H54 (cell line): ENCODE measurements at regions not wholly inside any gene's neighbourhood (a gene's known extent, or its start where the extent isn't known, plus 50 kb on each side); places are given as distances from the start of the nearest gene placed in this dataset.
"Not testable (repeated sequence)": the region's sequence is repeated elsewhere in the genome, so short reads cannot be mapped to it uniquely, and the experiment has no call there.

Experiments
- DNase-seq: peaks from one replicate; pipeline ENCODE4 v3.0.0; 2011; ENCODE audit warnings: low spot score, mixed read lengths; ENCODE audit not compliant: insufficient read length
- FAIRE-seq: peaks from 3 replicates; lab custom pipeline; 2011; peaks lifted over from hg19 to GRCh38; lab: Jason Lieb, UNC
- POLR2A ChIP-seq: IDR thresholded peaks from 2 replicates; pipeline ENCODE4 v1.6.1; 2011; ENCODE audit warnings: low read depth, mild to moderate bottlenecking, low read length

DNA sequence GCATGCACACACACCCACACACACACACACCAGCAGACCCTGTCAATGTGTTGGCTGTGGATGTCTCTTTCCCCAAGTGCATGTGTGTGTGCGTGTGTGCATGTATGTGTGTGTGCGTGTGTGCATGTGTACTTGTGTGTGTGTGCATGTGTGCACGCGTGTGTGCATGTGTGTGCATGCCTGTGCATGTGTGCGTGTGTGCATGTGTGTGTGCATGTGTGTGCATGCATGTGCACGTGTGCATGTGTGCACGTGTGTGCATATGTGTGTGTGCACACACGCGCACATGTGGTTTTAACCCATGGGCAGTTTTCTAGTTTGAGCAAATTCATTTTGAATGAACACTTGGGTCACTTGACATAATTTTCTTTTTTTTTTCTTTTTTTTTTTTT lies 268.8 kb upstream of the IRX1 start:
- no peak for TF ChIP-seq POLR2A
- DNase-seq (no peak), FAIRE-seq (no peak)

GRCh38 chr5:3325972-3326840 lies 269.4 kb upstream of the IRX1 start:
- FAIRE-seq (no peak), DNase-seq (no peak)
- TF ChIP-seq POLR2A, result no peak

DNA sequence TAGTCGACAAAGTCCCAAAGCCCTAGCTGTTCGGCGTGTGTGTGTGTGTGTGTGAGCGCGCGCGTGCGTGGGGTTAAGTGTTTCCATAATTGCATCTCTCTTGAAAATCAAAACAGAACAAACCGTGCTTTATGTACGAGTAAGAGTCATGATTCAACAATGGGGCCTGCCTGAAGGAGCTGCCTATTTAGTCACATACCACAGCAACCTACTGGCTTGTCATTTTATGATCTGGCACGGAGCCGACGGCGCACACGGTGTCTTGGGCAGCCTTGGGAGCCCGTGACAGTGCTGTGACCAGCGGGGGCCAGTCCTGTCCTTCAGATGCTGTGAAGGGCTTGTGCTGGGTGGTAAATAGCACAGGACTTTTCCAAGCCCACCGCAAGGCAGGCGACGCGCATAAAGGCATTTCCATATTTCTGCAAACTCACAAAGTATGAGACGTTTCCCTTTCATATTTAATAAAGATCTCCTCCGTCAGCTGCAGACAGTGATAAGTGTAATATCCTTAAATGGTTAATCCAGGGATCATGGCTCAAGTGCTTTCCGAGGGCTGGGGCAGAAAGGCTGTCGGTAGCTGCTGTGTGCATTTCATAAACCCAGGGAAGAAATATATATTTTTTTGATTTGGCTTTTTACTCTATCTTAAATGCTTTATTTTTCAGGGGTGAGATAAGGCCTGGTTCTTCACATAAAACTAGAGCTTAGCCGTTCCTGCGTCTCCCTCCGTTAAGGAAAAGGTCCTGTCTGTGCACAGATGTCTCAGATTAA lies 270.2 kb upstream of the IRX1 start:
- no peak for TF ChIP-seq POLR2A
- no peak for DNase-seq
- FAIRE-seq, result no peak

DNA sequence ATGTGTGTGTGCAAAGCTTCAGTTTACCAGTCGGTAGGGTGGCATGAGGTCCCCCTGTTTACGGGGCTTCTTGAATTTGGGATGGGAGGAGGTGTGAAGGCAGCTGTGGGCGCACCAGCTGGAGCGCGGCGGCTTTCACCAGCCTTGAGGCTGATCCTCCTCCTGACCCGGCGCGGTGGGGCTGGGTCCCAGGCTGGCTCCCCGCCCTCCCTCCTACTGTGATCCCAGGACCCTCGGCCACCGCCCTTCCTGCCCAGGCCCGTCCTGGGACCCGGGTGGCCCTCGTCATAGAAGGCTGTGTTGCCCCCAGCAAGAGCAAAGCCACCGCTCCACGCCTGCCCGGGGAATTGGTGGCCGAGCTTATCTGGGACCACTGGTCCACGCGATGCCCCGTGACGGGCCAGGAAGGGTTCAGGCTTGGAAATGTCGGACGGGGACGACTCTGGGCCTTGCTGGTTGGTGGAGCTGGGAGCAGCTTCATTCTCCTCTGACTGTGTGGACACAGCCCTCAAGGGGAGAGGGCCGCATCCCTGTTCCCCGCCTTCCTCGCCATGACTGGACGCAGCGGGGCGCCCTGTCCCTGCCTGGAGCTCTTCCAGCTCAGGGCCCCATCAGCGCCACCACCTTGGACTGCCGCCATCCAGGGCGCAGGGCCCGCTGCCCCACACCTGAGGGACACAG lies 271.1 kb upstream of the IRX1 start:
- FAIRE-seq (no peak), DNase-seq (no peak)
- TF ChIP-seq POLR2A, result no peak

DNA sequence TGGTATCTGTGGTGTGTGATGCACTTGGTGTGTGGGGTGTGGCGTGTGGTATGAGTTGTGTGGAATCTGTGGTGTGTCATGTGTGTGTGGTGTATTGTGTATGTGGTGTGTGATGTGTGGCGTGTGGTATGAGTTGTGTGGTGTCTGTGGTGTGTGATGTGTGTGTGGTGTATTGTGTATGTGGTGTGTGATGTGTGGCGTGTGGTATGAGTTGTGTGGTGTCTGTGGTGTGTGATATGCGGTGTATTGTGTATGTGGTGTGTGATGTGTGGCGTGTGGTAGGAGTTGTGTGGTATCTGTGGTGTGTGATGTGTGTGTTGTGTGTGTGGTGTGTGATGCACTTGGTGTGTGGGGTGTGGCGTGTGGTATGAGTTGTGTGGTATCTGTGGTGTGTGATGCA lies 271.7 kb upstream of the IRX1 start:
- not testable (repeated sequence) for DNase-seq, FAIRE-seq

GRCh38 chr5:3323144-3323543 lies 272.5 kb upstream of the IRX1 start:
- no peak for TF ChIP-seq POLR2A
- FAIRE-seq, result no peak
- no peak for DNase-seq

- FAIRE-seq (no peak), DNase-seq (no peak)
- TF ChIP-seq POLR2A, result no peak
Observed at GRCh38 chr5:3322642-3323041, 273.0 kb upstream of the IRX1 start.

- TF ChIP-seq POLR2A, result no peak
- DNase-seq (no peak), FAIRE-seq (no peak)
Observed at GRCh38 chr5:3321923-3322322, 273.7 kb upstream of the IRX1 start.

DNA sequence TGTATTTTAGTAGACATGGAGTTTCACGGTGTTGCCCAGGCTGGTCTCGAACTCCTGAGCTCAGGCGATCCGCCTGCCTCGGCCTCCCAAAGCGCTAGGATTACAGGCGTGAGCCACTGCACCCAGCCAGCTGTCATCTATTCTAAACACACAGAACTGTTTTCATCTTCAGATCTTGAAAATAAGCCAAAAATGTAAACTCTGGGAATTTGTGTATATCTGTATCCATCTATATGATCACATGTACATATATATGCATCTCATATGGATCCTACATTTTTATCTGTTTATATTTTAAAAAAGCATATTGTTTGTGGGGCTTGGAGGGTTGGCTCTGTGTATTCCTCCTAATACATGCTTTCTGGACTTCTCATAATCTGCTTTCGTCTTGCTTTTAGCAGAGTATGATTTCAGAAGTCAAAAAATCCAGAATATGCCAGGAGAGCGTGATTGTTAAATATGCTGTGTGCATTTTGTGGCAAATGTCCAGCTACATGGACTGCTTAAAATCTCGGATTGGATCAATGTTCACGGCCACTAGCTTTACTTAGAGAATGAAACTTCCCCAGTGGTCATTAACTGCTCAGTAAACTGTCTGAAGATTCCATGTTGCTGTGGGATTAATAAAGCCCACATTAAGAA lies 274.4 kb upstream of the IRX1 start:
- DNase-seq (no peak), FAIRE-seq (no peak)
- no peak for TF ChIP-seq POLR2A

- TF ChIP-seq POLR2A, result no peak
- FAIRE-seq (no peak), DNase-seq (no peak)
Observed at GRCh38 chr5:3320317-3320875, 275.2 kb upstream of the IRX1 start.

GRCh38 chr5:3317051-3317795 lies 278.4 kb upstream of the IRX1 start:
- FAIRE-seq (no peak), DNase-seq (no peak)
- TF ChIP-seq POLR2A, result no peak

DNA sequence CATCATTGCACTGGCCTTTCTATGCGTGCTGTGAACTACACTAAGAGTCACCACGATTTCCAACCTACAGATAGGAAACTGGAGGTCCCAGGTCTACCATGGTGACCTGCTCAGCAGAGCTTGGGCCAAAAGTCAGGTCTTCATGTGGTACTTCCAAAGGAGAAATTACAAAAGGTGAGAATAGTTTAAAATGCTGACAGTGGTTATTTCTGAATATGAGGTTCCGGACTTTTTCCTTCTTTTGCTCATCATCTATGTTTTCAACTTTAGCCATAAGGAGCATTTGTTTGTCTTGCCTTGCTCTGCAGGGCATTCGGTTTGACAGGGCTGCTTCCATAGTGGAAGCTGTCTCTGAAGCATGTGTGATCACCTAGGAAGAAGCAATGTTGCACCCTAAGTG lies 282.1 kb upstream of the IRX1 start:
- no peak for TF ChIP-seq POLR2A
- DNase-seq (no peak), FAIRE-seq (no peak)

GRCh38 chr5:3312299-3312698 lies 283.3 kb upstream of the IRX1 start:
- FAIRE-seq, result no peak
- TF ChIP-seq POLR2A, result no peak
- no peak for DNase-seq

DNA sequence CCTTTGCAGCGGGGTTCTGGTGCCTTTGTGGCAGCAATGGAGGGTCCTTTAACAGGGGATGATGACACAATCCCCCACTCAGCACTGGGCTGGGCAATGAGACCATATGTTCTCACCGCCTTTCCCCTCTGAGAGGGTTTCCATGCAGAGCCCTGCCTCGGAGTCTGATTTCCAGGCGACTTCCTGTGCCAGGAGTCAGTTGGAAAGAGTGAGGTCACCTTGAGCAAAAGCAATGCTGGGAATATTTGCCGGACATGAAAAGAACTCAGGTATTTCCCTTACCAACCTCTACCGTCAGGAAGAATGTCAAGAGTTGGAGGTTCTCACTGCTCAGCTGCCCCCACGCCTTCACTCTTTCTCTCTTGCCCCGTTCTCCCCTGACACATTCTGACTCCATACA lies 284.2 kb upstream of the IRX1 start:
- DNase-seq (no peak), FAIRE-seq (no peak)
- no peak for TF ChIP-seq POLR2A
